ENCODE measurements at regions not wholly inside any gene's neighbourhood (a gene's known extent, or its start where the extent isn't known, plus 50 kb on each side); places are given as distances from the start of the nearest gene placed in this dataset.

DNA sequence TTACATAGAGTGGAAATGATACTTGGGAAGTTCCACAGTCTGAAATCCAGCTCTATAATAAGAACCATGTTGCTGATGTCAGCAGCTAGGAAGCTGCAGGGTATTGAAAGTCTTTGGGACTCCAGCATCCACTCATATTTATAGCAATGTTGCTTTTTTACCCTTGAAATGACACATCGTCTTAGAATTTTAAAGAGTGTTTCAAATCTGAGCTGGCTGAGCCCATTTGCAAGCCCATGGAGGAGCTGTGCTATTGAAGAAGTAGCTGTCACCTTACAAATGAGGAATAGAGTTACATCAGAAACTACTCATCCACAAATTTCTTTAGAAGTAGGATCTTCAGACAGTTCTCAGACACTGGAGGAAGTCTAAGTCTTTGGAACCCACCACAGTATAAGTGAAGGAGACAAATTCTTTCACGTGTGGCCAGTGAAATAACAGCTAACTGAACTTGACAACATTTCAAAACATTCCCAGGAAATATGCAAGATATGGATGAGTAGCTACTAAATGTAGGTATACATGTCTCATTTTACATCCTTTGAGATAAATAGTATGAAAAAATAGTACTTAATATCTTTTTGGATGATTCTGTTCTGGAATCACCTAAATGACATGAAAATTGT, 203.6 kb downstream of the ZNF365 start:
- no peaks in the 10 kb centered on the region for H3K36me3 Mint-ChIP-seq (ENCODE audit: low read depth)
- H3K27ac ChIP-seq (ENCODE audit: low read depth): no peak overlapping the region
- H3K4me1 Mint-ChIP-seq: no peaks in the 10 kb centered on the region
- no peaks in the 10 kb centered on the region for H3F3A ChIP-seq (replicated peaks; ENCODE audit: low read depth)
- no peaks in the 10 kb centered on the region for H3K36me3 ChIP-seq (ENCODE audit: insufficient read depth)
- H3K27ac Mint-ChIP-seq: no peak overlapping the region
- H3K27me3 Mint-ChIP-seq (ENCODE audit: insufficient read depth, low read depth, poor library complexity): no peaks in the 10 kb centered on the region
- peaks cover 15% of the 10 kb centered on the region; the same call in 1 of the 2 replicates for H3K9me2 ChIP-seq (ENCODE audit: insufficient read depth)
- H3K9me3 Mint-ChIP-seq: no peaks in the 10 kb centered on the region
- no peaks in the 10 kb centered on the region for H3K27me3 ChIP-seq (ENCODE audit: insufficient read depth)
- no peak for DNase-seq (ENCODE audit: low spot score)
- H3K4me3 Mint-ChIP-seq: no peak overlapping the region
- no peaks in the 10 kb centered on the region for H4K20me1 ChIP-seq (replicated peaks; ENCODE audit: insufficient read depth)
- H3K4me1 ChIP-seq (ENCODE audit: insufficient read depth): no peaks in the 10 kb centered on the region
- H2AFZ ChIP-seq: no peak overlapping the region
- no peak overlapping the region for H3K4me3 ChIP-seq
- H3K79me2 ChIP-seq (replicated peaks; ENCODE audit: insufficient read depth): no peaks in the 10 kb centered on the region
- TF ChIP-seq NANOG (IDR thresholded peaks at IDR 0.05; ENCODE audit: borderline replicate concordance) (no peak), EZH2phosphoT487 (IDR thresholded peaks at IDR 0.05; ENCODE audit: unreplicated experiment) (no peak), JUNB (IDR thresholded peaks at IDR 0.05; ENCODE audit: unreplicated experiment) (no peak), ZNF331 (CRISPR knock-in tag; IDR thresholded peaks at IDR 0.05; ENCODE audit: low read depth) (no peak), POLR2AphosphoS5 (IDR thresholded peaks at IDR 0.05; ENCODE audit: low read depth) (no peak), EZH2 (IDR thresholded peaks at IDR 0.05; ENCODE audit: low read depth, unreplicated experiment) (no peak), CREB1 (CRISPR knock-in tag; IDR thresholded peaks at IDR 0.05; ENCODE audit: low read depth) (no peak), ZNF114 (CRISPR knock-in tag; IDR thresholded peaks at IDR 0.05) (no peak), STAT1 (IDR thresholded peaks at IDR 0.05; ENCODE audit: unreplicated experiment) (no peak)
- TF ChIP-seq, protein P1, sequence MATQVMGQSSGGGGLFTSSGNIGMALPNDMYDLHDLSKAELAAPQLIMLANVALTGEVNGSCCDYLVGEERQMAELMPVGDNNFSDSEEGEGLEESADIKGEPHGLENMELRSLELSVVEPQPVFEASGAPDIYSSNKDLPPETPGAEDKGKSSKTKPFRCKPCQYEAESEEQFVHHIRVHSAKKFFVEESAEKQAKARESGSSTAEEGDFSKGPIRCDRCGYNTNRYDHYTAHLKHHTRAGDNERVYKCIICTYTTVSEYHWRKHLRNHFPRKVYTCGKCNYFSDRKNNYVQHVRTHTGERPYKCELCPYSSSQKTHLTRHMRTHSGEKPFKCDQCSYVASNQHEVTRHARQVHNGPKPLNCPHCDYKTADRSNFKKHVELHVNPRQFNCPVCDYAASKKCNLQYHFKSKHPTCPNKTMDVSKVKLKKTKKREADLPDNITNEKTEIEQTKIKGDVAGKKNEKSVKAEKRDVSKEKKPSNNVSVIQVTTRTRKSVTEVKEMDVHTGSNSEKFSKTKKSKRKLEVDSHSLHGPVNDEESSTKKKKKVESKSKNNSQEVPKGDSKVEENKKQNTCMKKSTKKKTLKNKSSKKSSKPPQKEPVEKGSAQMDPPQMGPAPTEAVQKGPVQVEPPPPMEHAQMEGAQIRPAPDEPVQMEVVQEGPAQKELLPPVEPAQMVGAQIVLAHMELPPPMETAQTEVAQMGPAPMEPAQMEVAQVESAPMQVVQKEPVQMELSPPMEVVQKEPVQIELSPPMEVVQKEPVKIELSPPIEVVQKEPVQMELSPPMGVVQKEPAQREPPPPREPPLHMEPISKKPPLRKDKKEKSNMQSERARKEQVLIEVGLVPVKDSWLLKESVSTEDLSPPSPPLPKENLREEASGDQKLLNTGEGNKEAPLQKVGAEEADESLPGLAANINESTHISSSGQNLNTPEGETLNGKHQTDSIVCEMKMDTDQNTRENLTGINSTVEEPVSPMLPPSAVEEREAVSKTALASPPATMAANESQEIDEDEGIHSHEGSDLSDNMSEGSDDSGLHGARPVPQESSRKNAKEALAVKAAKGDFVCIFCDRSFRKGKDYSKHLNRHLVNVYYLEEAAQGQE (IDR thresholded peaks at IDR 0.05; ENCODE audit: unreplicated experiment): no peak
- TF ChIP-seq, protein P2, sequence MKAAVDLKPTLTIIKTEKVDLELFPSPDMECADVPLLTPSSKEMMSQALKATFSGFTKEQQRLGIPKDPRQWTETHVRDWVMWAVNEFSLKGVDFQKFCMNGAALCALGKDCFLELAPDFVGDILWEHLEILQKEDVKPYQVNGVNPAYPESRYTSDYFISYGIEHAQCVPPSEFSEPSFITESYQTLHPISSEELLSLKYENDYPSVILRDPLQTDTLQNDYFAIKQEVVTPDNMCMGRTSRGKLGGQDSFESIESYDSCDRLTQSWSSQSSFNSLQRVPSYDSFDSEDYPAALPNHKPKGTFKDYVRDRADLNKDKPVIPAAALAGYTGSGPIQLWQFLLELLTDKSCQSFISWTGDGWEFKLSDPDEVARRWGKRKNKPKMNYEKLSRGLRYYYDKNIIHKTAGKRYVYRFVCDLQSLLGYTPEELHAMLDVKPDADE (IDR thresholded peaks at IDR 0.05): no peak
- TF ChIP-seq, protein P3, sequence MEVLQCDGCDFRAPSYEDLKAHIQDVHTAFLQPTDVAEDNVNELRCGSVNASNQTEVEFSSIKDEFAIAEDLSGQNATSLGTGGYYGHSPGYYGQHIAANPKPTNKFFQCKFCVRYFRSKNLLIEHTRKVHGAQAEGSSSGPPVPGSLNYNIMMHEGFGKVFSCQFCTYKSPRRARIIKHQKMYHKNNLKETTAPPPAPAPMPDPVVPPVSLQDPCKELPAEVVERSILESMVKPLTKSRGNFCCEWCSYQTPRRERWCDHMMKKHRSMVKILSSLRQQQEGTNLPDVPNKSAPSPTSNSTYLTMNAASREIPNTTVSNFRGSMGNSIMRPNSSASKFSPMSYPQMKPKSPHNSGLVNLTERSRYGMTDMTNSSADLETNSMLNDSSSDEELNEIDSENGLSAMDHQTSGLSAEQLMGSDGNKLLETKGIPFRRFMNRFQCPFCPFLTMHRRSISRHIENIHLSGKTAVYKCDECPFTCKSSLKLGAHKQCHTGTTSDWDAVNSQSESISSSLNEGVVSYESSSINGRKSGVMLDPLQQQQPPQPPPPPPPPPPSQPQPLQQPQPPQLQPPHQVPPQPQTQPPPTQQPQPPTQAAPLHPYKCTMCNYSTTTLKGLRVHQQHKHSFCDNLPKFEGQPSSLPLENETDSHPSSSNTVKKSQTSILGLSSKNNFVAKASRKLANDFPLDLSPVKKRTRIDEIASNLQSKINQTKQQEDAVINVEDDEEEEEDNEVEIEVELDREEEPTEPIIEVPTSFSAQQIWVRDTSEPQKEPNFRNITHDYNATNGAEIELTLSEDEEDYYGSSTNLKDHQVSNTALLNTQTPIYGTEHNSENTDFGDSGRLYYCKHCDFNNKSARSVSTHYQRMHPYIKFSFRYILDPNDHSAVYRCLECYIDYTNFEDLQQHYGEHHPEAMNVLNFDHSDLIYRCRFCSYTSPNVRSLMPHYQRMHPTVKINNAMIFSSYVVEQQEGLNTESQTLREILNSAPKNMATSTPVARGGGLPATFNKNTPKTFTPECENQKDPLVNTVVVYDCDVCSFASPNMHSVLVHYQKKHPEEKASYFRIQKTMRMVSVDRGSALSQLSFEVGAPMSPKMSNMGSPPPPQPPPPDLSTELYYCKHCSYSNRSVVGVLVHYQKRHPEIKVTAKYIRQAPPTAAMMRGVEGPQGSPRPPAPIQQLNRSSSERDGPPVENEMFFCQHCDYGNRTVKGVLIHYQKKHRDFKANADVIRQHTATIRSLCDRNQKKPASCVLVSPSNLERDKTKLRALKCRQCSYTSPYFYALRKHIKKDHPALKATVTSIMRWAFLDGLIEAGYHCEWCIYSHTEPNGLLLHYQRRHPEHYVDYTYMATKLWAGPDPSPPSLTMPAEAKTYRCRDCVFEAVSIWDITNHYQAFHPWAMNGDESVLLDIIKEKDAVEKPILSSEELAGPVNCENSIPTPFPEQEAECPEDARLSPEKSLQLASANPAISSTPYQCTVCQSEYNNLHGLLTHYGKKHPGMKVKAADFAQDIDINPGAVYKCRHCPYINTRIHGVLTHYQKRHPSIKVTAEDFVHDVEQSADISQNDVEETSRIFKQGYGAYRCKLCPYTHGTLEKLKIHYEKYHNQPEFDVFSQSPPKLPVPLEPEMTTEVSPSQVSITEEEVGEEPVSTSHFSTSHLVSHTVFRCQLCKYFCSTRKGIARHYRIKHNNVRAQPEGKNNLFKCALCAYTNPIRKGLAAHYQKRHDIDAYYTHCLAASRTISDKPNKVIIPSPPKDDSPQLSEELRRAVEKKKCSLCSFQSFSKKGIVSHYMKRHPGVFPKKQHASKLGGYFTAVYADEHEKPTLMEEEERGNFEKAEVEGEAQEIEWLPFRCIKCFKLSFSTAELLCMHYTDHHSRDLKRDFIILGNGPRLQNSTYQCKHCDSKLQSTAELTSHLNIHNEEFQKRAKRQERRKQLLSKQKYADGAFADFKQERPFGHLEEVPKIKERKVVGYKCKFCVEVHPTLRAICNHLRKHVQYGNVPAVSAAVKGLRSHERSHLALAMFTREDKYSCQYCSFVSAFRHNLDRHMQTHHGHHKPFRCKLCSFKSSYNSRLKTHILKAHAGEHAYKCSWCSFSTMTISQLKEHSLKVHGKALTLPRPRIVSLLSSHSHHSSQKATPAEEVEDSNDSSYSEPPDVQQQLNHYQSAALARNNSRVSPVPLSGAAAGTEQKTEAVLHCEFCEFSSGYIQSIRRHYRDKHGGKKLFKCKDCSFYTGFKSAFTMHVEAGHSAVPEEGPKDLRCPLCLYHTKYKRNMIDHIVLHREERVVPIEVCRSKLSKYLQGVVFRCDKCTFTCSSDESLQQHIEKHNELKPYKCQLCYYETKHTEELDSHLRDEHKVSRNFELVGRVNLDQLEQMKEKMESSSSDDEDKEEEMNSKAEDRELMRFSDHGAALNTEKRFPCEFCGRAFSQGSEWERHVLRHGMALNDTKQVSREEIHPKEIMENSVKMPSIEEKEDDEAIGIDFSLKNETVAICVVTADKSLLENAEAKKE (CRISPR knock-in tag; IDR thresholded peaks at IDR 0.05): no peak
- TF ChIP-seq, protein P4, sequence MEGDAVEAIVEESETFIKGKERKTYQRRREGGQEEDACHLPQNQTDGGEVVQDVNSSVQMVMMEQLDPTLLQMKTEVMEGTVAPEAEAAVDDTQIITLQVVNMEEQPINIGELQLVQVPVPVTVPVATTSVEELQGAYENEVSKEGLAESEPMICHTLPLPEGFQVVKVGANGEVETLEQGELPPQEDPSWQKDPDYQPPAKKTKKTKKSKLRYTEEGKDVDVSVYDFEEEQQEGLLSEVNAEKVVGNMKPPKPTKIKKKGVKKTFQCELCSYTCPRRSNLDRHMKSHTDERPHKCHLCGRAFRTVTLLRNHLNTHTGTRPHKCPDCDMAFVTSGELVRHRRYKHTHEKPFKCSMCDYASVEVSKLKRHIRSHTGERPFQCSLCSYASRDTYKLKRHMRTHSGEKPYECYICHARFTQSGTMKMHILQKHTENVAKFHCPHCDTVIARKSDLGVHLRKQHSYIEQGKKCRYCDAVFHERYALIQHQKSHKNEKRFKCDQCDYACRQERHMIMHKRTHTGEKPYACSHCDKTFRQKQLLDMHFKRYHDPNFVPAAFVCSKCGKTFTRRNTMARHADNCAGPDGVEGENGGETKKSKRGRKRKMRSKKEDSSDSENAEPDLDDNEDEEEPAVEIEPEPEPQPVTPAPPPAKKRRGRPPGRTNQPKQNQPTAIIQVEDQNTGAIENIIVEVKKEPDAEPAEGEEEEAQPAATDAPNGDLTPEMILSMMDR (conservative IDR thresholded peaks at IDR 0.05; ENCODE audit: low read depth in 2 of 2): no peak
- no peak overlapping the region for H3K4me2 ChIP-seq
- no peak for ATAC-seq
